Inflammatory macrophage treated with lipopolysaccharide for 1 hour (primary cell): ENCODE measurements at regions not wholly inside any gene's neighbourhood (a gene's known extent, or its start where the extent isn't known, plus 50 kb on each side); places are given as distances from the start of the nearest gene placed in this dataset.
A peak's percentile ranks its signal among the peaks of the same experiment; 100 is the strongest.

ENCODE experiments used
- DNase-seq, 2 donors: peaks; one replicate each; pipeline ENCODE4 v3.0.0-alpha.2; 2020 to 2022

DNA sequence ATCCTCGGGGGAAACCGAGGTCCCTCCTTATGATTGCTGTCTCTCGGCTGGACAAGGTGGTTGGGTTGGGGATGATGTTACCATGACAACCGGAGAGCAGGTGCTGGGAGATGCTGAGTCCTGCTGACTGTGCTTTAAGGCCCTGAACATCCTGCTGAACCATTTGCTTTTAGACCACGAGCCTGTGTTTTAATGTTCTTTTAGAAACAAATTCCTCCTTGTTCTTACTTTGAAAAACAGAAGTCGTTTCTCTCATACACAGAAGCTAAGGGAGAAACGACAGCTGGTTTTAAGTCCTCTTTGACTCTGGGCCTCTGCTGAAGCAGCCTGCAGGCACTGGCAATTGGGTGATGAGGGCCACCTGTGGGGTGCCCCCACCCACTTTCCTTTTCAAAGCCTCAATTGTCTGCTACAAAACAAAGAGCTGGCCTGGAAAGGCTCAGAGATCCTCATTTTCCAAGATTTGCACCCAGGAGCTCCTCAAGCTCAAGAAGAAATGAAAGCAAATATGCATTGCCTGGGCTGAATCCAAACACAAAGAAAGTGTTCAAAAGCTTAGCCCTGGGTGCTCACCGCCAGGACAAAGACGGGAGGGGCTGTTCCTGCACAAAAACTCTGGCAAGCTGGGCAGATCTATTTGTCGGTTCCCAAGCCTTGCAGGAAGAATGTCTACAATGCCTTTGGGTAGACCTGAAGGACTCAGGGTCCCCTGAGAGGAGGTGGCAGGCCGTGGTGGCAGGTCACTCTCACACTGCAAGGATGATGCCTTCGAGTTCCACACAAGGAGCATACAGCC lies 90.0 kb upstream of the CLMN start:
- no peak for DNase-seq

DNA sequence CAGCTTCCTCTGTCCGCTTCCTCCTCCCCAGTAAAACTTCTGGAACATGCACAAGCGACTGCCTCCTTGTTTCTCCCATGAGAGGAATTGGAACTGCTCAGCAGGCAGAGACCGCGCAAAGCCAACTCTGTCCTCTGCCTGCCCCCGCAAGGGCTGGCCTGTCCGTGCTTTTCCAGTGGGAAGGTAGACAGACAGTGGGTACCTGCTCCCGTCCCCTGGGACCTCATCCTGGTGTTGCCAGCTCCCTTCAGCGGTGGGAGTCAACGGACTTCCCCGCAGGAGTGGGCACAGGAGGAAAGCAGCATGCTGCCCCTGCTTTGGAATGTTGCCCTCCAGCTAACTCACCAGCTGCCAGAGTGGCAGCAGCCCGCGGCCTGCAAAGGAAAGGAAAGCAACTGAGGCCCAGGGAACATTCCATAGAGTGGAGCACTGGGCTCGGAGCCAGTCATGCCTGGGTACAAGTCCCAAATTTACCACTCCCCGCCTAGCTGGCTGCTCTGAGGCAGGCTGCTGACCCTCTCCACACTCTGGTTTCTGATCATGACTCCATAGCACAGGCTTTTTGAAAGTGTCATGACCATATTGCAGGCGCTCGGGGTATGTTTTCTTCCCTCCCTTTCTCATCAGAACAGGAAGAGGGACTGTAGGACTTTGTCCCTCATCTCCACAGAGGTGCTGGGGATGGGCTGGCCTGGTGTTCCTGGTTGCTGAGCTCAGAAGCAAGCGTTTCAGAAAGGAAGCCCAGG lies 89.2 kb upstream of the CLMN start:
- DNase-seq: no peak

DNA sequence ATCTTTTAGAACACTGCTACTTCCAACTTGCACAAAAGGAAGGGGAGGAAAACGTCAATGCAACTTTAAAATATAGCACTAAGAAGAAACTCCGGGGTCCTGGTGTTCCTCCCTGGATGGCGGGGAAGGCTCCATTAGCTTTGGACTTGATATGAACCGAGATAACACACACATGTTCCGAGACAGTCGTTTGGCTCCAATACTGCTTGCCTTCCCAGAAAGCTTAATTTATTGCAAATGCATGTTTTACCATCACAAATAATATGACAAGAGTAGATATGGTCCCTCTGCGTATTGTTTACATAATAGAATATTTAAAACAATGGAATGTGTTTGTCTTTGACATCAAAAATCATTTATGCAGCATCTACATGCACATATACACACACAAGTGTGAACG lies 87.6 kb upstream of the CLMN start:
- no peak for DNase-seq

DNA sequence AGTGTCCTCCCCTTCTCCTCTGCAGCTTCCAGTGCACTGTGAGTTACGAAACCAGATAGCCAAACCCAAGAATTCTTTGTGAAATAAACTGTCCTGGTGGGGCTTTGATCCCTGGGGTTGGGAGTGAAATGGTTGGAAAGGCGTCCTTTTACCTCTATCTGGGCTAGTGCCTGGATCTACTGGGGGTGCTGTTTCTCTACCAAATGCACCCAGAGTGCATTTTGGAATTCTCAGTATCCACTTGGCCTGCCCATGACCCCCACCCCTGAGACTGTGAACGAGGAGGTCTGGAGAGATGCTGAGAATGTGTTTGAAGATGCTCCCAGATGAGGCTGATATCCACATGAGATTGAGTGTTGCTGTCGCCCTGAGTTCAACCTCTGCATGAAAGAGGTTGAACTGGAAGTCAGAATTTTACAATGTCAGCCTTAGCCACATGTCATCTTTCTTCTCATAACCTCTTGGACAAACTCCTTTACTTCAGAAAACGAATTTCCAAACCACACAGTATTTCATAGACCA lies 87.1 kb upstream of the CLMN start:
- no peak for DNase-seq

DNA sequence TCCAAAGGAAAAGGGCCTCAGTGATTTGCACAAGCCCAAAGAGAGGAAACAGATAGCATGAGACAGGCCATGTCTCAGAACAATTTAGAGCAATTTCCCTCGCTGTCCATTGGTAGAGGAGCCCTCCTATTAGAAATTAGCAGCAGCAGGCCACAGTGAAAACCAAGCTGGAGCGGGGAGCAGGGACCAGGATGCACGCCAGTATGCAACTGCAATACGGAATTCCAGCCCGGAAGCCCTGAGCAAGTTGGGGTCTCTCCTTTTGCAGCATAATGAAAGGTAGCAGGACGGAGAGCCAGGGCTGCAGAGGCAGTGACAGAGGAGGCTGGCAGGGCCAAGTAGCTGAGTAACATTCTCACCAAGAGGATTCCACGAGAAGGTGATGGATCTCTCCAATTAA lies 84.9 kb upstream of the CLMN start:
- DNase-seq: no peak

DNA sequence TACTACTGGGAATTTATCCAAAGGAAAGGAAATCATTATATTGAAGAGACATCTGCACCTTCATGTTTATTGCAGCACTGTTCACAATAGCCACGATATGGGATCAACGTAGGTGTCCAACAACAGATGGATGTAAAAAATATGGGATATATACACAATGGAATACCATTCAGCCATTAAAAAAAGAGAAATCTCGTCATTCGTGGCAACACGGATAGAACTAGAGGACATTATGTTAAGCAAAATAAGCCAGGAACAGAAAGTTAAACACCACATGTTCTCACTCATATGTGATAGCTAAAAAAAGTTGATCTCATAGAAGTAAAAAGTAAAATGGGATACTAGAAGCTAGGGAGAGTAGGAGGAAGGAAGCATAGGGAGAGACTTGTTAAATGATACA lies 82.9 kb upstream of the CLMN start:
- no peak for DNase-seq

DNA sequence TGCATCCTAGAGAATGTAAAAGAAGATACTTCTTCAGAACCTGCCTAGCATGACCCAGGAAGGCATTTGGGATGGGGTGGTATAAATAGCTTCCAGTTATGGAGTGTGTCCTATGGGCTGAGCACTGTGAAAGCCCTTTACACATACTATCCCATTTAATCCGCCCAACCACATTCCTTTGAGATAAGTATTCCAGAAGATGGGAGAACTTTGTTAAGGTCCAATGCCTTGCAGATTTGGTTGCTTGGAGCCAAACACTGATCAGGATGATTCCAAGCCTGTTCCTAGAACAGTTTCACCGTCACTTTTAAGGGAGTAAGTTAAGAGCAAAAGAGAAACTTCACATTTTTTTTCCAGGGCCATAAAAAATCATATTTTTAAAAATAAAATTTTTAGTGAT lies 82.5 kb upstream of the CLMN start:
- DNase-seq: no peak

DNA sequence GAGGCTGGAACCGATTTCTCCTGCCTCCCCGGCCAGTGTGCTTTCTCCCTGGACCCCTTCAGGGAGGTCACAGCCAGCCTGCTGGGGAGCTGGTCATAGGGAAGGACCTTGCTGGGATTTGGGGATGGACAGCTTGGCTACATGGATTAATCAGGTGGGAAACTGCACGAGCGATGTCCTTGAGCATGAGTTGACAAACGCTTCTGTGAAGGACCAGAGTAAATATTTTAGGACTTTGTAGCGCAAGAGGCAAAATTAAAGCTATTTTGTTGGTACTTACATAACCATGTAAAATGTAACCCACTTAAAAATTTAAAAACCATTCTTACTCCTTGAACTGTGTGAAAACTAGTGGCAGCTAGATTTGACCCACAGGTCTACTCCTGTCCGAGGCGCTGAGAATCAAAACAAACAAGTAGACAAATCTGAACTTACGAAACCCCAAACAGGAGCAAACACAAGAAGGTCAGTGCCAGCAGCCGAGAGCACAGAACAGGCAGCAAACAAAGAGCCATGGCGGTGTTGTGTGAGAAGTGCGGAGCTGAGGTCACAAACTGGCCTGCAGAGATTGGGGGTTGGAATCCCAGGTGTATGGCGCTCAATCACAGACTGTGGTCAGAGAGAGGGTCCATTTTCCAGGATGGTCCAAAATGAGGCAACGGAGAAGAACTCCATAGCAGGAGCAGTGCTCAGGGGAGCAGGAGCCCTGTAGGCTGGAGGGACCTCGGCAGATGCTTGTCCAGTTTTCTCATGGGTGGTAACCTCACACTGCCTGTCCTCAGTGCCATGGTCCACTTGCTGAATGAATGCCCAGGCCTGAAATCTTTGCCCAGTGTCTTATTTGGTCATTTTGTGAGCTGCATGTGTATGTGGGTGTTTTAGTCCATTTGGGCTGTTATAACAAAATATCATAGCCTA lies 79.2 kb upstream of the CLMN start:
- no peak for DNase-seq

DNA sequence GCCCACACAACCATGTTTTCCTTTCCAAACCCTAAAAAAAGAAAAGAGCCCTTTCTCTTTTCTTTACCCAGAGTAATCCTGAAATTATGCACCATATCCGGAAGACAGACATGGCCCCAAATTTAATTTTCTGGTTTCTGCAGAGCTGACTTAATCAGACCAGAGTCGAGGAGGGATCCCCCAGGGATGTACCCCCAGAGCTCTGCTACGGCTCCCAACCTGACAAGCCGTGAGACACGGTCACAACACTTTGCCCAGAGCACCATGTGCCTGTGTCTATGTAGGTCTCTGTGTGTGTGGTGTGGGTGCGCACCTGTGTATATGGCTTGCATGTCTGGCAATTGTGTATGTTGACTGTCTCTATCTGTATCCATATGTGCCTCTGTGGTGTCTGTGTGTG lies 77.6 kb upstream of the CLMN start:
- DNase-seq: no peak

DNA sequence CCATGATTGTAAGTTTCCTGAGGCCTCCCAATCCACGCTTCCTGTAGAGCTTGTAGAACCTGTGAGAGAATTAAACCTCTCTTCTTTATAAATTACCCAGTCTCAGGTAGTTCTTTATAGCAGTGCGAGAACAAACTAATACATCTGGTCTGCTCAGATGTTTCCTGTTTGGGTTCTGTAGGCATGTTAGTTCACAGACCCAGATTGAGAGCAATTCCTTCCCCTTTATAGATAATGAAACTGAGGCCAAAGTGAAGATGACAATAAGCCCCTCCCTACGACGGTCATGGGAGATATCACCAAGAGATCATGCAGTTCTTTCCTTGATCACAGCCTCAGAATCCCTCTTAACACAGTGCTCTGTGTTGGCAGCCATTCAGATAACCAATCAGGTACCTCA lies 76.5 kb upstream of the CLMN start:
- DNase-seq: no peak

DNA sequence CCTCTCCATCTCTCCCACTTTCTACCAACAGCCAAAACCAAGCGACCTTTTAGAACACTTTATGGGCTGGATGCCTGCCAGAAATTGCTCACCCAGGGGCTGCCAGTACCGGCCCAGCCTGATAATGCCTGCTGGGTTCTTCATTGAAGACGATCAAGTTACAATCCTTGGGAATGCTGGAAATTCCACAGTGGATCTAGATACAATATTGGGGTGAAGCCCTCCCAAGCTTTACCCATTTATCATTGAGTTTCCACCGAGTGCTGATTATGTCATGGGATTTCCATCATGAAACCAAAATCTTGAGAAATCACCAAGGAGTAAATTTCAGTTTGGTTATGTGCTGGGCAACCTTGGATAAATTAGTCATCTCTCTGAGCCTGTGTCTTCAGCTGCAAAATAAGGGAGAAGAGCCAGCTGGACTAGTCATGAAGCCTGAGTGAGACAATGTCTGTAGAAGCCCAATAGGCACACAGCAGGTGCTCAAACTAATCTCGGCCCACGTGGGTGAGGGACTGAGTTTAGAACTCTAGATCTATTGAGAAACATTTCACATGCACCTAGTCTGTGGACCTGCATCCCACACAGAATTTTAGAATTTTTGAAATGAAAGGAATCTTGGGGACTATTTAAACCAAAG lies 75.5 kb upstream of the CLMN start:
- DNase-seq: no peak

DNA sequence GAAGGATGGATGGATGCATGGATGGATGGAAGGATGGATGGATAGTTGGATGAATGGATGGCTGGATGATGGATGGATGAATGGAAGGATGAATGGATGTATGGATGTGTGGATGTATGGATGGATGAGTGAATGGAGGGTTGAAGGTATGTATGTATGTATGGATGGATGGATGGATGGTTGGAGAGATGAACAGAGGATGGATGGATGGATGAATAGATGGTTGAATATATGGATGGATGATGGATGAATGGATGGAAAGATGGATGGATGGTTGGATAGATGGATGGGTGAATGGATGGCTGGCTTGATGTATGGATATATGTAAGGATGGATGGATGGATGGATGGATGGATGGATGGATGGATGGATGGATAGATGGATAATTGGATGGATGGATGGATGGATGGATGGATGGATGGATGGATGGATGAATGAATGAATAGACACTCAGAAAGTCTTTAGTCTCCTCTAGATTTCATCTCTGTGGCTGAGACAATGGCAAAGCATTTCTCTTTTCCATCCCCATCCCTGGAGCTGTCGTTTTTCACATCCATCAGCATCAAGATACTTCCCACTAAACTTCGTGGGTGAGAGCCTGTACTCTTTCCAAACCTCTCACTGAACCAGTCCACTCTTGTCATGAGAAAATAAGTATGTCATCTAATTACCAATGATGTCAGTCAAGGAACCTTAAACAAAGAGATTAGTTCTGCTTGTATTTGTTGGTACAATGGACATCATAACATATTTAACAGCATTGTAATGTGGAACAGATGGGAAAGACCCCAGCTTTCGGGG lies 74.8 kb upstream of the CLMN start:
- no peak for DNase-seq

DNA sequence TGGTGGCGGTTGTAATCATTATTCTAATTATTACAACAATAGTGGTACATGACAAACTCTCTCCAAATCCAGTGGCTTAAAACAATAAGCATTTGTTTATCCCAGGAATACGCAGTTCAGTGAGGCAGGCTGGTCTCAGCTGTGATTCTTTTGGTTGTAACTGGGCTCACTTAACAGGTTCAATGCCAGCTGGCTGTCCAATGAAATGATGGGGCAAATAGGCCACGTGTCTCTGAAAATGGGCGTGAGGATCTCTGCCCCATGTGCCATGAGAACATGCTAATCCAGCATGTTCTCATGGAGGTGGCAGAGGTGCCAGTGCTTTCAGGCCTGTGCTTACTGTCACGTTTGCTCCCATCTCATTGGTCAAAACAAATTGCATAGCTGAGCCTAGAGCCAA lies 73.1 kb upstream of the CLMN start:
- DNase-seq: no peak

DNA sequence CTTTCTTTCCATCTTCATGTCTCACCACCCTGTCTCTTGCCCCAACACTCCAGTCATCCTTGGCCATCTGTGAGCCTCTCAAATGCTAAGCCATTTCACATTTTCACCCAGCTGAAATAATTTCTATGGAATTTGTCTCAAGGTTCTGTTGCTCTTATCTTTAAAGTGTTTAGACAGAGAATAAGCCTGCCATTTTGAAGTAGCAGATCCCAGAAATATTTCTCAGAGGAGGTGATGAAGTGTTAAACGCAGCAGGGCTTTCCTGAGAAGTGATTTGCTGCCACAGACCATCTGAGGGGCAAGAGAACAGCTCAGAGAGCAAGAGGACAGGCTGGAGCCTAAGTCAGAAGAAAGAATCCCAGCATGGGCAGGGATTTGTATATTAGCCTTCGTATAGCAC lies 71.6 kb upstream of the CLMN start:
- DNase-seq: no peak

DNA sequence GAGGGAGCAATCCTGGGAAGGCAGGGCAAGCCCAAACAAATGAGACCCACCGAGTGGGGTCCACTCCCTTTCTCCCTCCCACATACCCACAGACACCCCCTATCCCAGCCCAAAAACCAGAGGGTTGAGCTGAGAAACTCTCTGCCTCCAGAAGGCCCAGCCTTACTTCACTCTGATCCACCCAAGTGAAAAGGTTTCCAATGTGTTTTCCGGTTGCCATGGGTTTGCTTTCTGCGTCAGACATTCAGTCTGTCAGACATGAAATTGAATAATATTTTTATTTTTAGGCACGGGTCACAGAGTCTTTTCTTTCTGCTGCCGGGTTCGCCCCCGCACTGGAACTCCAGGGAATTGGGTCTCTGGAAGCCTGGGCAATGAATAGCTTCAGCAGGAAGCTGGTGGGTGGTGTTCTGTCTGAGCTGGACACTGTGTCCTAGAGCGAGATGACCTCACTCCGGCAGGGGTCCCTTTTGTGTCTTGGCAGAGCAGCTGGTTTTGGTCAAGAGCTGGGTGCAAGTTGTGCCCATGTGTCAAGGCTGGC lies 69.8 kb upstream of the CLMN start:
- no peak for DNase-seq

DNA sequence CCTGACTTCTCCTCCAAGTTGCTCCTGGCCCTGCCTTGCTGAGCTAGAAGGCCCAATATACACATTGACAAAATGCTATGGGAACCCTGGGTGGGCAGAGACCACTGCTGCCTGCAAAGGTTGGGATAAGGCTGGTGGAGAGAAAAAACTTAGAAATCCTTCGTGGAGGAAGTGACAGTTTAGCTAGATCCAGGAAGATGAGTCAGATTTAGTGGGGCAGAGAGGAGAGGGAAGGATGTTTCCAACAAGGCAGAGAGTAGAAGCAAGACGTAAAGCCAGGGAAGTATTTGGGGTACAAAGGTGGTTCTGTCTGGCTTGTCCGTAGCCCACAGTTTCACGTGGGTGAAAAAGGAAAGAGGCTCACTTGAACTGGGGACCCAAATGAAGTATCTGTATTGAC lies 69.0 kb upstream of the CLMN start:
- no peak for DNase-seq

DNA sequence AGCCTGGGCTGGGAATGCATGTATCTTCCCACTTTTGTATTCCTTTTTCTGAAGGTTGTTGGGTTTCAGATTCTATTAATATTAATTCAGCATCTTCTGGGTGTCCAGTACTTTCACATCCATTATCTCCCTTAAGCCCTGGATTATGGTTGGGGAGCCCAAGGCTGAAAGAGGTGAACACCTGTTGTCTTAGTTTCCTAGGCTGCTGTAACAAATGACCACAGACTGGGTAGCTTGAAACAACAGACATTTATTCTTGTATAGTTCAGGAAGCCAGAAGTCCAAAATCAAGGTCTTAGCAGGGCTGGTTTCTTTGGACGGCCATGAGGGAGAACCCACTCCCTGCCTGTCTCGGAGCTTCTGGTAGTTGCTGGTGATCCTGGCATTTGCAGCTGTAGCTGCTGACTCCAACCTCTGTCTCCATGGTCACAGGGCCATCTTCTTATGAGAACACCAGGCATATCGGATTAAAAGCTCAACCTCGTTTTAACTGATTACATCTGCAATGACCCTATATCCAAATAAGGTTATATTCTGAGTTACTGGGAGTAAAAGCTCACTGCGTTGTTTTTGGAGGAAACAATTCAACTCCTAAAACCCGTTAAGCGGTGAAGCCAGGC lies 68.2 kb upstream of the CLMN start:
- DNase-seq: no peak

DNA sequence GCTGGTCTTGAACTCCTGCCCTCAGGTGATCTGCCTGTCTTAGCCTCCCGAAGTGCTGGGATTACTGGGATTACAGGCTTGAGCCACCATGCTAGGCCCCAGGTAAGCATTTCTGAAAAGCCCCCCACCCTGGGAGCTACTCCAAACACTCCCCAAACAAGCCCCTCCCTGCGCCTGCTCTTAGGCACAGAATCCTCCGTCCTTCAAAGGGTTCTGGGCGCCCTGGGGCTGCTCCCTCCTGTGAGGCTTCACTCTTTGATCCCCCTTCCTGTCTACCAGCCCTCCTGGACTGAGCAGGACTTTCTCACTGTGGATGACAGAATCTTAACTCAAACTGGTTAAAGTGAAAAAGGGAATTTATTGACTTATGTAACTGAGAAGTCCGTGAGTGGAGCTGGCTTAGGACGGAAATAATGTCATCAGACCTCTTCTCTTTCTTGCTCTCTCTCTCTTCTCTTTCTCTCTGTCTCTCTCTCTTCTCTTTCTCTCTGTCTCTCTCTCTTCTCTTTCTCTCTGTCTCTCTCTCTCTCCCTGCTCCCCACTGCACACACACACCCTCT lies 66.9 kb upstream of the CLMN start:
- peak in 1 of 2 donors; percentile 33 for DNase-seq

DNA sequence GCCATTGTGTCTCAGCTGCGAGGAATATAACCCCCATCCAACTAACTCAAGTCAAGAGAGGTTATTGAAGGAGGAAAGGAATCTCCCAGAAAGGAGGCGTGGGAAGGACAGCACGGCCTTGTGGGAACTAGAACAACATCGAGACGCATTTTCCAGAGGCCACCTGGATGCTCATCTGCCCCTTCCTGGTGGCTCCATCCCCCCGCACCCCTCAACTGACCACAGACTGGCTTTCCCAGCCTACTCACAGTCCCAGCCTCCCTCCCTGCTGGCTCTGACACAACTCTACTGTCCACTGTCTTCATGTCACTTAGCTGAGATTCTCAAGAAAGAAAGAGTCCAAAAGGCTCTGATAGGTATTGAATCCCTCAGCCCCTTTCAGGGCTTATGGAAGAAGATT lies 66.0 kb upstream of the CLMN start:
- no peak for DNase-seq

DNA sequence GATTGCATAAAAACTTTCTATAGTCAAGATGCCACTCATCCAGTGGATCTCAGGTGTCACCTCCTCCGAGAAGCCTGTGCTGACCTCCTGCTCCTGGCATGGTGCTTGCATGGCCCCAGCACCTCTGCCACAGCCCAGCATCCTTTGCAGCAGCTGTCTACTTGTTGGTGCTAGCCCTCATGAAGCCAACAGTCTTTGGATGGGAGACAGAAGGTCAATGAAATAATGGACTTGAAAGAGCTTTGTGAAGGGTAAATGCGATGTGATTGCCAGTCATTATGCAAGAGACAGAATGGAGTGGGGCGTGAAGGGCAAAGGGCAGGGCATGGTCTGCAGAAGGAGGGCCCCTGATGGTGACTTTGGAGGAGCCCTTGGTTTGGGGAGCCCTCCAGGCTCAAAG lies 63.0 kb upstream of the CLMN start:
- no peak for DNase-seq

DNA sequence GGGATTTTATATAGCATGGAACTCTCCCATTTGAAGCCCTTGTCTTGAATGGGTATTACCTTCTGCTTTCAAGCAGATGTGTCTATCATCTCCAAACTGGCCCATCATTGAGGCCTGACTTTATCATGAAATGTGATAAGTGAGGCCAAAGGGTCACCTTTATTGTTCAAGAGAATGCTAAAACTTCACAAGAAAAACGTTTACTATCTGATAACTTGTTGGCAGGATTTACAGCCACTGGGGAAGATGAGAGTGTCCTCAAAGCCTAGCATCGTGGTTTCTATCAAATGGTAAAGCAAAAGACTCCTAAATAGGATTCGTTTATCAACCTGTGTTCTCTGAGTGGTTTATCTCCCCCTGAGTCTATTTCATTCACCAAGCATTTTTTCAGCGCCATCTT lies 62.0 kb upstream of the CLMN start:
- DNase-seq: no peak
